Transverse colon (tissue), 4 donors: ENCODE measurements at regions not wholly inside any gene's neighbourhood (a gene's known extent, or its start where the extent isn't known, plus 50 kb on each side); places are given as distances from the start of the nearest gene placed in this dataset.

ENCODE experiments used
- EP300 ChIP-seq: sonication (generic); formaldehyde crosslinking; IDR thresholded peaks from one replicate; pipeline ENCODE4 v1.6.1; 2017; ENCODE audit warnings: antibody characterized with exemption, low read depth
- POLR2A ChIP-seq: fragments of 450-650 bp; IDR thresholded peaks from one replicate; pipeline ENCODE4 v1.6.1; 2016; ENCODE audit warnings: antibody characterized with exemption, mild to moderate bottlenecking, moderate library complexity
- POLR2AphosphoS5 ChIP-seq, 3 donors: sonication (generic); formaldehyde crosslinking; IDR thresholded peaks; one replicate each; pipeline ENCODE4 v1.6.1; 2016; ENCODE audit warnings: antibody characterized with exemption in 3 of 3
- TF ChIP-seq, protein P1 (sequence below), 5 experiments: fragments of 200-600 bp in 3 of 5; fragments of 450-650 bp in 2 of 5; sonication (generic) in 3 of 5; IDR thresholded peaks; 1 replicate in 2 of 5; 2 replicates in 3 of 5; pipeline ENCODE4 v1.5.1; 2016 to 2017; ENCODE audit warnings: antibody characterized with exemption in 5 of 5, inconsistent platforms in 3 of 5, mild to moderate bottlenecking in 2 of 5, moderate library complexity in 1 of 5

DNA sequence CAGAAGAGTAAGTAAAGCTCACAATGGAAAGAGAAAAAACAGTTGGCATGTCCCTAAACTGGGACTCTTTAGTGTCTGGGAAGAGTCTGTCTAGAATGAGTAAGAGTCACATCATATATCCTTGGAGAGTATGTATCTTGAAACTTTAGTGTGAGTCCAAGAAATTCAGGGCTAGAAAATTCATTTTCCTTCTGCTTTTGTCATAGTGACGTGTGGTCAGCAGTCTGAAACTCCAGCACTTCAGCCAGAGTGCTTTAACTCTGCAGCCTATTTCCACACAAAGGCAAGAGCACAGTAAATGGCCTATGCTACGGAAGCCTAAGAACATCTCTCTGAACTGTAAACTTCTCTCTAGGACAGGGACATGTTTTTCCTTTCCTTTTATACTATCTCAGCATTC lies 174.1 kb downstream of the FAM181B start:
- TF ChIP-seq, protein P1, sequence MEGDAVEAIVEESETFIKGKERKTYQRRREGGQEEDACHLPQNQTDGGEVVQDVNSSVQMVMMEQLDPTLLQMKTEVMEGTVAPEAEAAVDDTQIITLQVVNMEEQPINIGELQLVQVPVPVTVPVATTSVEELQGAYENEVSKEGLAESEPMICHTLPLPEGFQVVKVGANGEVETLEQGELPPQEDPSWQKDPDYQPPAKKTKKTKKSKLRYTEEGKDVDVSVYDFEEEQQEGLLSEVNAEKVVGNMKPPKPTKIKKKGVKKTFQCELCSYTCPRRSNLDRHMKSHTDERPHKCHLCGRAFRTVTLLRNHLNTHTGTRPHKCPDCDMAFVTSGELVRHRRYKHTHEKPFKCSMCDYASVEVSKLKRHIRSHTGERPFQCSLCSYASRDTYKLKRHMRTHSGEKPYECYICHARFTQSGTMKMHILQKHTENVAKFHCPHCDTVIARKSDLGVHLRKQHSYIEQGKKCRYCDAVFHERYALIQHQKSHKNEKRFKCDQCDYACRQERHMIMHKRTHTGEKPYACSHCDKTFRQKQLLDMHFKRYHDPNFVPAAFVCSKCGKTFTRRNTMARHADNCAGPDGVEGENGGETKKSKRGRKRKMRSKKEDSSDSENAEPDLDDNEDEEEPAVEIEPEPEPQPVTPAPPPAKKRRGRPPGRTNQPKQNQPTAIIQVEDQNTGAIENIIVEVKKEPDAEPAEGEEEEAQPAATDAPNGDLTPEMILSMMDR (IDR thresholded peaks at IDR 0.05): no peak
- TF ChIP-seq POLR2A: no peak
- no peak for TF ChIP-seq EP300
- no peak for TF ChIP-seq POLR2AphosphoS5 (IDR thresholded peaks at IDR 0.05)
